Head of caudate nucleus (tissue), 42 donors: ENCODE measurements at regions not wholly inside any gene's neighbourhood (a gene's known extent, or its start where the extent isn't known, plus 50 kb on each side); places are given as distances from the start of the nearest gene placed in this dataset.

ENCODE experiments used
- DNase-seq, 42 donors: peaks; one replicate each; pipeline versions ENCODE4 v3.0.0 to v3.0.0-alpha.2; 2020 to 2021; ENCODE audit warnings: mixed read lengths in 7 of 42
- intact Hi-C: fragments of 100-400 bp; cut with DNase I; formaldehyde crosslinking; loops from one replicate; pipeline ENCODE4 v1.15.0; 2022

- intact Hi-C loops: loop anchor here (10.0 kb wide), 1 partner anchor 139 kb away; the partner anchor contains the start of gene SIPA1L1
- DNase-seq: no peak
Measured at GRCh38 chr14:71463807-71464206, 468.4 kb upstream of the RGS6 start.

DNA sequence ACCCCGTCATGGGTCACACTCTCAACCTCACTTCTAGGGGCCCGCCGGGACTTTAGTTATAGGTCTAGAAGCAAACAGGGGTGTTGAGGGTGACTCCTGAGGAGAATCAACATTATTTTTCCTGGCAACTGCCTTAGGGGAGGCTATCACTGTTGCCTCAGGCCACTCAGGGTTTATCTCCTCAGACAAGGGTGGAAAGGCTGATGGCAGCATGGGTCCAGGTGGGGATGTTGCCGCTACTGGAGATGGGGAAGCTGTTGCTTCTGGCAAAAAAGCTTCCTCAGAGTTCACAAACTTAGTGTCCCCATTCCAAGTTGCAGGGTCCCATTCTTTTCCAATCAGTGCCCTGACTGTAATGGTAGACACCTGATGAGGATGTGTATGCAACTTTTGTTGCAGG, 467.4 kb upstream of the RGS6 start:
- no peak for DNase-seq
- intact Hi-C loops: loop anchor here (10.0 kb wide), 1 partner anchor 140 kb away; the partner anchor contains the start of gene SIPA1L1

DNA sequence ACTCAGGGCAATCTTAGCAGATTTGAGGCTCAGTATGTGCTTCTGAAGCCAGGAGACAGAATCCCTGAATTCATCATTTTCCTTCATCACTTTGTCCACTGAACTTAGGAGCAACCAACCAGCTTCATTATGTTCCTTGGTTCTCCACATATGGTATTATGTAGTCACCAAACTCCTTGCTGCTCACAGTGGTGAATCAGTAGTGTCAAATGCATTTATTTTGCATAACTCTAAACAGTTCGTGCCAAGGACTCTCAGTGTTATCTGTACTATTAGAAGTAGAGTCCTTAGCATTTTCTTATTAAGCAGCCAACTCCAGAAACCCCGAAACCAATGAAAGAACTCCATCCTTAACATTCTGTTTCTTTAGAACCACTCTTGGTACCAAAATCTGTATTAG, 466.9 kb upstream of the RGS6 start:
- no peak for DNase-seq
- intact Hi-C loops: loop anchor here (10.0 kb wide), 1 partner anchor 141 kb away; the partner anchor contains the start of gene SIPA1L1

DNA sequence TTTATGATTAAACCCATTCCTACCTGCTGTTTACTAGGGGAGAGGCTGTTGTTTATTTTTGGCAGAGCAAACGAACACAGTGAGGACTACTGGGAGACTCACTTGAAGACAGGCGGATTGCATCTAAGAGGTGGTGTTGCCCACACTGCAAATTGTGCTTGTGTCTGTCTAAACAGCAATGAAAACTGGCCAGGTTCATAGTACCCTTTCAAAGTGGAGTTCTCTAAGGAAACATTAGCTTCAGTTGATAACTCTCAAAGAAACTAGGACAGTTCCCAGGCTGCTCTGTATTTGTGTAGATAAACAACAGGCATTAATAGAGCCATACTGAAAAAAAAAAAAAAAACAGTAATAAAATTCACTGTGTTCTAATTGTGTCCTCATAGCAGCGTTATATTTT, 466.0 kb upstream of the RGS6 start:
- intact Hi-C loops: loop anchor here (10.0 kb wide), 1 partner anchor 141 kb away; the partner anchor contains the start of gene SIPA1L1
- DNase-seq: peak in 1 of 42 donors; percentile 31

DNA sequence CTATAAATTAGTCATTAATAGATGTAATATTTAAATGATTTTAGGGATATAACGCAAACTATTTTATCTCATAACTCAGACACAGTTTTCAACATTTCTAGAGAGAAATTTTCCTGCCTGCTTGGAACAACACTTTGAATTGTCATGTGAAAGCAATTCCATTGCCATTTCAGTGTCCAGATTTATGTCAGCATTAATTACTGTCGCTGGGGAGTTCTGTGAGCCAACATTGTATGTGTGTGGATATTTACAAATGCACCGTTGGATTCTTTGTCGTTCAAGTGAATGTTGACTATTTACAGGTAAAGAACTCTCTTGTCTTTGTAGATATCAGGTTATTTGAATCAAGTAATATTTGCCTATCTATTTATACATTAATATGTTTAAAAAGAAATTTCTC, 465.3 kb upstream of the RGS6 start:
- peak in 2 of 42 donors; percentile 56 to 66 for DNase-seq
- intact Hi-C loops: loop anchor here (10.0 kb wide), 1 partner anchor 142 kb away; the partner anchor contains the start of gene SIPA1L1

DNA sequence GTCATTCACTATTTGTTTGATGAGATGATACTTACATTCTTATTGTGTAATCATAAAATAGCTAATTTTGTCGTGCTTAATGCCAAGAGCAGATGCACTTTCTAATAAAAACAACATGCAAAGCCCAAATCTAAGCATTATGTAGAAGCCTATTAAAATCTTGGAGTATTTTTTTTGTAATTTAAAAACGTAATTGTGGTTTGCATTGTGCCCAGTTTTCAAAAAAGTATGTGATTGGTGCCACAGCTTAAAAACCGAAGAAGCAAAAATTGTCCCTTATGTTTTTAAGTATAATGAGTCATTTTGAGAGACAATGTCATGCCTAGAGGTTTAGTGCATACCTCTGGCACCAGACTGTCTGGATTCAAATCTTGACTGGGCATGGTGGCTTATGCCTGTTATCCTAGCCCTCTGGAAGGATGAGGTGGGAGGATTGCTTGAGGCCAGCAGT, 464.8 kb upstream of the RGS6 start:
- intact Hi-C loops: loop anchor here (10.0 kb wide), 1 partner anchor 143 kb away; the partner anchor contains the start of gene SIPA1L1

DNA sequence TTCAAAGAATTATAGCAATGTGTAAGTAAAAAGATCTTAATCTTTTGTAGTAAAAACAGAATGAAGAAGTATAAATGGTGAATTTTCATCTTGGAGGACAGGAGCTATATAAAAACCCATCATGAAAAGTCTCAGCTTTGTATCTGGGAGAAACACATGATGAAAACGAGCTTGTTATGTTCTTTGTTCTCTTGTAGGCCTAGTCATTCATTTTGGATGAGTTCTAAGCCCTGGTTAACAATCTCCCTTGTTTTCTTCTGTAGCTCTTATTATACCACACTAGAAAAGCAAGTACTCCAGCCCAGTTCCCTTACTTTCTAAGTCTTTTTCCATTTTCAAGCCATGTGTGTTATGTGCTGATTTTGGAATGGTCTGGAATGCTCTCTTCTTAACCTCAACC, 463.5 kb upstream of the RGS6 start:
- peak in 1 of 42 donors; percentile 22 for DNase-seq
- intact Hi-C loops: loop anchor here (10.0 kb wide), 1 partner anchor 144 kb away; the partner anchor contains the start of gene SIPA1L1

More for the DNA sequence above, 464.8 kb upstream of the RGS6 start:
- DNase-seq: no peak

DNA sequence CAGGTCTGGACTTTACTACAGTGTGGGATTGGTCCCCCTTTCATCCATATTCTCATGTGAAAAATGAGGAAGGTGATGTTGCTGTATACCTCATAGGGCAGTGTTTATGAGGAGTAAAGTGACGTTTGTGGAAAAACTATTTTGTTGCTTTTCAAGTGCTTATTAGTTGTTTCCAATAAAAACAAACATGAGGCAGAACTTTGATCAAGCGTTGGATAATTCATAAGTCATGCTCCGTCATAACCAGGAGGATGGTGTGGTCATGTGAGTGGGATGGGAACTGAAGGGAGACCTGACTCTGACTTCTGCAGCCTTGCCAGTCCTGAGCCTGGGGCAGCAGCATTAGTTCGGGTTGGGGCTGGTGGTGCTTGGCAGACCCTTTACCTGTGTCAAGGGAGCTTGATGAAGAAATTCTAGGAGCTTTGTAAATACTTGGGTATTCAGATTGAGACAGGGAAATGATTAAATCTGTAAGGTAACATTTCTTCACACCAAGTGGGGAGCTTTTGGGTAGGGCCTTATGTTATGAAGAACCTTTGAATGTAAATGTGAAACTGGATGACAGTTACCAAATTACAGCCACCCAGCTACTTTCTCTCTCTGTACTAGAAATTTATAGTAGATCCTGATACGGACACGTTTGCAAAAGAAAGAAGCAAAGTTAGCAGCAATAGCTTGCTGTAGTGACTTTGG, 462.4 kb upstream of the RGS6 start:
- no peak for DNase-seq
- intact Hi-C loops: loop anchor here (10.0 kb wide), 1 partner anchor 145 kb away; the partner anchor contains the start of gene SIPA1L1

- intact Hi-C loops: no loop called here
Measured at GRCh38 chr14:71471634-71472355, 460.4 kb upstream of the RGS6 start.

GRCh38 chr14:71472356-71473340, 459.6 kb upstream of the RGS6 start:
- DNase-seq: no peak
- intact Hi-C loops: no loop called here

More at GRCh38 chr14:71471634-71472355, 460.4 kb upstream of the RGS6 start:
- DNase-seq: no peak

DNA sequence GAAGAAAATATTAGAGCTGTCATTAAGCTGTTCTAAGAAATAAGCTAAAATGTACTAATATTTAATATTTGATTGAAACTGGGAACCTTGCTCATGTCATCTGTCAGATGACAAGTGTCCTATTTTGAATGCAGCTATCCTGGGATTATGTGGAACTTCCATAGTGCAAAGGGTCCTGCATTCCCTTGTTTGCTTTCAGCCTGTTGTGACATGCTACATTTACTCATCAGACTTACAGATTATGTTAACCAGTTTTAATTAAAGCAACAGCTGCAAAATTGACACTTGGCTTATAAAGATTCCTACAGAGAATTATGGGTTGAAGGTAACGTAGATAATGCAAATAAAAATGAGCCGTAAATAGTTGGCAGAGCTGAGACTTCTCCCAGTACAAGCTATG, 458.4 kb upstream of the RGS6 start:
- intact Hi-C loops: no loop called here
- DNase-seq: no peak

DNA sequence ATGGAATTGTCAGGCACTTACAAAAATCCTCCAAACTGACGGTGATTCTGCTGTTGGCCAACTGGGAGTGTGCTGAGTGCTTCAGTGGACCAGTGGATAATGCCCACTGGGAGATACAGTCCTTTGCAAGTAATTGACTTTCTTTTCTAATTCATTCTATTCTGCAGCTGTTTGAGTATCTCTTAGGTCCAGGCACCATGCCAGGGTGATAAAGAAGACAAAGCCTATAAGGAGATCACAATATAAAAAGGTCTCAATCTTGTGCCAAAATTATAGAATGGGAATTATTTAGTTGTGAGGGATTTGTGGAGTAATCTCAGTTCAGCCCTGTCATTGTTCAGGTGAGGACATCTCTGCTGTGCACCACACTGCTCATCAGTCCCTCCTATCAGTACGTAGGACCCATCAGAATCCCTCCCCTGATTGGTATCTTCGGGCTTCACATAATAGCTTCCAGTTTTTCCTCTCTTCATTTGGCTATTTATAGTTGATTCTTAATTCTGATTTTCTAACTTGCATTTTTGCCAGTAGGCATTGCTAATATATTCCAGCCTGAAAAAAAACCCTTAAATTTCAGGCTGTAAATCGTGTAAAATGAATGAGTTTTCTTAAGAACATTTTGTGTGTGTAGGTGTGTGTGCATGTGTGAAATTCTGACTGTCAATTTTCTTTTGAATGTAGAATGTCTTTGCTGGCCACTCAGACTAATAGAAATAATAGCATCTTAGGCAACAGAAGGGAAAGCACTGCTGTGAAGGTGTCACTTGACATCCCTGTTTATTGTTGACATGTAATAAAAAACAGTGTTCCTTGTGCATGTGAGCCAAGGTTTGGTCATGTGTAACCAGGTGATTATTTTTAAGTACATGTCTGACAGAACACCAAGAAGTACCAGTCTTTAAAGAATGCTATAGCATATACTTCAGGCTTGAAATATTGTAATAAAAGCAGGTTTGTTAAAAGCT, 457.6 kb upstream of the RGS6 start:
- intact Hi-C loops: no loop called here

GRCh38 chr14:71475916-71476315, 456.3 kb upstream of the RGS6 start:
- no peak for DNase-seq
- intact Hi-C loops: no loop called here

More for the DNA sequence above, 457.6 kb upstream of the RGS6 start:
- no peak for DNase-seq

DNA sequence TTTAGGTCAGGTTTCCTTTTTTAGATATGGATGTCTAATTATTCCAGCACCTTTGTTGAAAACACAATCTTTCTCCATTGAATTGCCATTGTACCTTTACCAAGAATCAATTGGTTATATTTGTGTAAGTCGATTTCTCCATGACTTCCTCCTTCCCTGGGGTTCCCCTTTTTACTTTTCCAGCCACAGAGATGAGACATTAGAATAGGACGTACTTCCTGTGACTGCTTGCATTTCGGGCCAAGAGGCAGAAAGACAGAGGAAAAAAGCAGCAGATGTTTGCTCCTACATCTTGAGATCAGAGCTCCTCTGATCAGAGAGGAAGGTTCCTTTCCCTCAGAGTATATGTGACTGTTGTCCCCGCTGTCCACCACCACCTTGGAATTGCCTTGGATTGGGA, 453.7 kb upstream of the RGS6 start:
- intact Hi-C loops: no loop called here
- peak in 1 of 42 donors; percentile 29 for DNase-seq

GRCh38 chr14:71481021-71481654, 451.1 kb upstream of the RGS6 start:
- intact Hi-C loops: no loop called here
- DNase-seq: no peak

- DNase-seq: no peak
- intact Hi-C loops: no loop called here
Measured at GRCh38 chr14:71482671-71483070, 449.6 kb upstream of the RGS6 start.

DNA sequence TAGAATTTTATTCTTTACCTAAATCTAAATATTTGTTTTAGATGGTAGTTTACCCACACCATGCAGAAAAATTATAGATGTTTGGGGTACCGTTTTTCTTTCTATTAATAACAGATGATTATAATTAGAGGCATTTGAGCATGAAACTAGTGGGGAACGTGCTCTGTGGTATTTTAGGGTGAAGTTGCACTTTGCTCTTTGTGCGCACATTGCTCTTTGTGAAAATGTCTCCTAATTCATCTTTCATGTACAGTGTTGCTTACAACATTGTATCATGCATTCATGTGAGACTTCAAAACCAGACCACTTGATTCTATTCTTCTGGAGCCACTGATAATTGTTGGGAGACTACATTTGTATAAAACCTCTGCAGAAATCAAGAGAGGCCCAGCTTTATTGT, 449.1 kb upstream of the RGS6 start:
- no peak for DNase-seq
- intact Hi-C loops: no loop called here
